GM19324 (cell line): ENCODE measurements at regions not wholly inside any gene's neighbourhood (a gene's known extent, or its start where the extent isn't known, plus 50 kb on each side); places are given as distances from the start of the nearest gene placed in this dataset.

Source experiments
- ATAC-seq: cut with Tn5 transposase; IDR thresholded peaks from one replicate; pipeline ENCODE4 v1.9.1; 2021; ENCODE audit warnings: mild to moderate bottlenecking, moderate library complexity; ENCODE audit not compliant: unreplicated experiment, low FRiP score

DNA sequence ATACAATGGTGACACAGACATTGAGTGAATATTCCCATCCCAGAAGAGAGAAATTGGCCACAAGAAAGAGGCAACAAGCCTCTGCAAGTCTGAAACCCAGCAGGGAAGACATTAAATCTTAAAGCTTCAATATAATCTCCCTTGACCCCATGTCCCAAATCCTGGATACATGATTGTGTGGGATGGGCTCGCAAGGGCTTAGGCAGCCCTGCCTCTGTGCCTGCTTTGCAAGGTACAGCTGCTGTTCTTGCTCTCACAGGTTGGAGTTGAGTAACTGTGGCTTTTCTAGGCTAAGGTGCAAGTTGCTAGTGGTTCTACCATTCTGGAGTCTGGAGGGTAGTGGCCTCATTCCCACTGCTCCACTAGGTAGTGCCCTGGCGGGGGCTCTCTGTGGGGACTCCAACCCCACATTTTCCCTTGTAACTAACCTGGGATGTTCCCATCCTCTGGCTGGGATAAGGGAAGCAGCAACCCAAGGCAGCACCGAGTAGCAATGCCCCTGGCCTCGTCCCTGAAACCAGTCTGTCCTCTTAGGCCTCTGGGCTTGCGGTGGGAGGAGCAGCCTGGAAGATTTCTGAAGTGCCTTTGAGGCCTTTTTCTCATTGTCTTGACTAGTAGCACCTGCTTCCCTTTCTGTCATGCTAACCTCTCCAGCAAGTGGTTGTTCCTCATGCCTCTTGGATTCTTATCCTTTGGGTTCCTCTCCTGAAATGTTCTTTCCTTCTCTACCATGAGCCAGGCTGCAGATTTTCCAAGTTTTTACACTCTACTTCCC lies 90.0 kb downstream of the FAM174B start:
- no peak for ATAC-seq

DNA sequence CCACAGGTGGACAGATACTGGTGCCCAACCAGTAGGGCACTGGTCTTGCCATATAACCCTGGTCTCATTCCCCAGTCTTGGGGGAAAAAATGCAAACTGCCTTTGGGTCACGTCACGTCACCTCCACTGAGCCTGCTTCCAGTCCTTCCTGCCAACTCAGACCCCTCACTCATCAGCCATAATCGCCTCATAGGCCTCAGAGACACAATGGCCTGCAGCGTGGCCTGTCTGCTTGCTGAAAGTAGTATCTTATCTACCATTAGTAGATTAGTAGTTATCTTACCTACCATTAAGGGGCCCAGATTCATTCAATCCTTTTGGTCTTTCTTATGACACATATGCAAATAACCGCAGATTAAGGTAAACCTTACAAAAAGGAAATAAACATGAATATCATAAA lies 93.8 kb downstream of the FAM174B start:
- no peak for ATAC-seq

DNA sequence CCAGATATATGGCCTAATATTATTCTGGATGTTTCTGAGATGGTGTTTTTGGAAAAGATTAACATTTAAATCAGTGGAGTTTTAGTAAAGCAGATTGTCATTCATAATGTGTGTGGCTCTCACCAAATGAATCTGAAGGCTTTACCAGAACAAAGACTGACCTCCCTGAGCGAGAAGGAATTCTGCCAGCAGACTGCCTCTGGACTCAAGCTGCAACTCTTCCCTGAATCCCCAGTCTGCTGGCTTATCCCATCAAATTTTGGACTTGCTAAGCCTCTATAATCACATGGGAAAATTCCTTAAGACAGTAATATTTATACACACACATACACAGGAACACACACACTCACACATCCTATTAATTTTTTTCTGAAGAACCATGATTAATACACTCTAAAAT lies 102.3 kb downstream of the FAM174B start:
- ATAC-seq, result no peak

DNA sequence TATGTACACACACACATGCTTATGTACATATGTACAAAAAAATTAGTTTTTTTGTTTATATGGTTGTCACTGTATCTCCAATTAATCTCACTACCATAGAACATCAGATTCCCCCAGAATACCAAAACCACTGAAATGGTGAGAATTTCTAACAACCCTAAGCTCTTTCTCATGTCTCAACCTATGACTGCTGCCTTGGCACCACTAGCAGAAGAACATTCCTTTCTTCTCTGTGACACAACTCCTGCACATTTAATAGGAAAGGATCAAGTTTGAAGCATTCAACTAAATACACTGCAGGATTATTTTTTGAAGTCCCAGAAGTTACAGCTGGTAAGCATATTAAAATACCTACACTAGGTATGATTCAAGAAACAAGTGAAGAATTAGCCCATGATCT lies 109.6 kb downstream of the FAM174B start:
- ATAC-seq, result no peak

DNA sequence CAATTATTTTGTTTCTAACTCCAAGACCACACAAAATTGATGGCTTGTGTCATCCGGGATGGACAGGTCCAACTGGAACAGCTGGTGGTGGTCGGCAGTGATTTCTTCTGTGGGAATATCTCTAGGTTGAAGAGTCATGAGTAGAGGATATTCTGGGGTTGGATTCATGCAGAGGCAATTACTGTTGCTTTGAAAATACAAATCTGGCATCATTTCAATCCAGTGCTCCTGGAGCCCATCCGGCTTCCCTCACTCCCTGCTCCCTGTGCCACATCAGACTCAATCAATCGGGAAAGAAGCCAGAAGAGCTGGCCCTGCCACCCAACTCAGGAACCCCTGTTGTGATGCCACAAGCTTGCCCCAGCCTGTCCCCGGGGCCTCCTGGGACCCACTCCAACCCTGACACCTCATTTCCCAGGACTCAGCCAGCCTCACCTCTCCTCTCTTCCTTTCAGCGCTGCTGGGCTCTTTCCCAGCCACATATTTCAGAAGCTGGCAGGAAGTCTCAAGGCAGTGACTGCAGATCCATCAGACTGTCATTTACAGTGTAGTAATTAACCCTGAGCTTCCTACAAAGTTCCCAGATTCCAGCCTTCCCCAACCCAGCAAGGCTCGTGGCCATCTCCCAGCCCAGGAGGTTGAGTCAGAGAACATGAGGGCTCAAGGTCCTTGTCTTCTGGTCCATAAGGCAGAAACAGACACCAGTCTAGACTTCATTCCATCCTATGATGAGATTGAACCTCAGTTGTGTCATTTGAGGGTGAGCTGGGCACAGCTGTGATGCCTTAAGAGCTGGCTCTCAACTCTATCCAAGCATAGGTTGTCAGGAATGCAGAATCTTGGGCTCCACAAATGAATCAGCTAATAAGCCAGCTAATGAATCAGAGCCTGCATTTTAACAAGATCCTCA lies 114.0 kb downstream of the FAM174B start:
- ATAC-seq, result no peak

DNA sequence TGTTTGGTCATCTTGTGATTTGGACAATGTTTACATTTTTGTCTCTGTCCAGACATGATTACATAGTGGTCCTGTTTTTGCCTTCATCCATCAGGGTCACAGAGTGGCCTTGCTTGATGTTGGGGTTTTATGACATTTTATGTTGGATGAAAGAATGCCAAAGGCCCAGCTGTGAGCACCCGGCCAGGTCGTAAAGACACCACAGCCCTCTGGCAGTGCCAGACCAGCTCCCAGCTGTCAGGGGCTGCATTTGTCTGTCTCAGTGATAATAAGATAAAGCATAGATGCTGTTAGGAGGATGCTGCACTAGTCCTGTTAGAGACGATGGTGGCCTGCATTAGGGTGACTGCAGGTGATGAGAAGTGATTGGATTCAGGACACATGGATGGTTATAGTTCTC lies 117.5 kb downstream of the FAM174B start:
- no peak for ATAC-seq

DNA sequence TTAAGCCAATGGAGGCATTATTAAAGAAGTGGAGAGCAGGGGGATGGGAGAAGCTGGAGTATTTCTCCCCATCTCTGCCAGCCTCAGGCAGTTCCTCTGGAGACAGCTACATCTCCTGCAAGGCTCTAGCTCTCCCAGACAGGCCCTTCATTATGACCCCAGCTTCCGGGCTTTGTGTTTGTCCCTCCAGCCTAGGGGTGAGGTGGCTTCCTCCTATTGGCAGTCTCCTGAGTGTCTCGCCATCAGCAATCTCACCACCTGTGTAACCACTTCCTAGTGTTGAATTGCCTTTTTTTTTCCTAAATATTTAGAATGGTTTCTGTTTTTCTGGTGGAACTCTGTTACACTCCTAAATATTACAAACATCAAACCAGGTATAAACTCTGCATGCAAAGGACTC lies 122.3 kb downstream of the FAM174B start:
- no peak for ATAC-seq

DNA sequence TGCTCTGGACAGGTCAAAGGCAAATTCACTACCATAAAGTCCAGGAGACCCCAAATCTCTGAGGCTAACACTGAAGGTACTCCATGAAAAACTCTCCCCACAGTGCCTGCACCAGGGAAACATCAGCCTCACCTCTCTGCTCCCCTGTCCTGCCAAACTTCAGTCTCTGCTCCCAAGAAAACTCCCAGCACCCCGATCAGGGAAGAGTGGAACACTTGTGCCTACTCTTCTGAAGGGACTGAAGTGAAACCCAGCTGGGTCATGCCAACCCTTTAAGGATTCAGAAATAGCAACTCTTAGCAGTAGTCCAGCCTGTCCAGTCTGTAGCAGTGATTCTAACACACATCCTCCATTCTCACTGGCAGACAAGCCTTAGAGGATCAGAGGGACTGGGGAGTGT lies 124.2 kb downstream of the FAM174B start:
- ATAC-seq, result no peak

DNA sequence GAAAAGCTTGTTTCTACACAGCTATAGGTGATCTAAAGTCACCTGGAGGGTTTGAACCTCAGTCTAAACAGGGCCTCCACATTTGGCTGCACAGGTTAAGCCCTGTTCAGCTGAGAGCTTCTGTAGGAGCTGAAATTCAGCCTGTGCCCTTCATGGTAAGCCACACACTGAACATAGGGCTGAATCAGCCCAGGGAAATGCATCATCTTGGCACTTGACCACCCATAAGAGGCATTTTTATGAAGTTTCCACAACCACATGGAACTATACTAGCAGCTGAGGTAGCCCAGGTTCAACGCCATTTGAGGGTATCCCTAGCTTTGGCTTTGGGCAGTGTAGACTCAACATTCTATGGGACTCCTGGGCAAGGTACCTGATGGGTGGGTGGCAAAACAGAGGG lies 126.8 kb downstream of the FAM174B start:
- no peak for ATAC-seq

DNA sequence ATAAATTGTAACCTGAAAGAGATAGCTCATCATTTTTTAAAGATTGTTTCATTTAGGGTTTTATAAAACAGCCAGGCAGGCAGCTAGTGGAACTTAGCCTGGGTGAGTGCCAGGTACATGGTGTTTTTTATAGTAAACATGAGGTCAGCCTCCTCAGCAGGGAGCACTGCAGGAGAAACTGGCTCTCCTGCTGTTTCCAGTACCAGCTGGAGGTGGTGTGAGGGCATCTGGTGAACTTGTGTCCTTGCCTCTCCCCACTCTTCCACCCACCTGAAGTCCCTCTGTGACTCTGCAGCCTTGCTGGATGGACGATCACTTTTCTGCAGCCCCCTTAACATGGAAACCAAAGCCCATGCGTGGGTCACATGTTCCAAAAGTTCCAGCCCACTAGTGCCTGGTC lies 128.4 kb downstream of the FAM174B start:
- no peak for ATAC-seq

DNA sequence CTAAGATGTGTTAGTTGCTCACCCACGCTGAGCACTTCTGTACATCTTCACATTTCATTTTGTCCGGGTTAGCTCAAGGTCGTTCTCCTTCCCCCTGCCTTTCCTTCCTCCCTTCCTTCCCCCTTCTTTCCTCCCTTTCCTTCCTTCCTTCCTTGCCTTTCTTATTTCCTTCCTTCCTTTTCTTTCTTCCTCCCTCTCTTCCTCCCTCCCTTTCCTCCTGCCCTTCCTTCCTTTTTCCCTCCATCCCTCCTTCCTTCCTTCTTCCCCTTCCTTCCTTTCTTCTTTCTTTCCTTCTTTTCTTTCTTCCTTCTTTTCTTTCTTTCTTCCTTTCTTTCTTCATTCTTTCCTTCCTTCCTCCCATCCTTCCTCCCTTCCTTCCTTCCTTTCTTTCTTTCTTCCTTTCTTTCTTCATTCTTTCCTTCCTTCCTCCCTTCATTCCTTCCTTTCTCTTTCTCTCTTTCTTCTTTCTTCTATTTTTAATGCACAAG lies 129.8 kb downstream of the FAM174B start:
- ATAC-seq, result no peak

DNA sequence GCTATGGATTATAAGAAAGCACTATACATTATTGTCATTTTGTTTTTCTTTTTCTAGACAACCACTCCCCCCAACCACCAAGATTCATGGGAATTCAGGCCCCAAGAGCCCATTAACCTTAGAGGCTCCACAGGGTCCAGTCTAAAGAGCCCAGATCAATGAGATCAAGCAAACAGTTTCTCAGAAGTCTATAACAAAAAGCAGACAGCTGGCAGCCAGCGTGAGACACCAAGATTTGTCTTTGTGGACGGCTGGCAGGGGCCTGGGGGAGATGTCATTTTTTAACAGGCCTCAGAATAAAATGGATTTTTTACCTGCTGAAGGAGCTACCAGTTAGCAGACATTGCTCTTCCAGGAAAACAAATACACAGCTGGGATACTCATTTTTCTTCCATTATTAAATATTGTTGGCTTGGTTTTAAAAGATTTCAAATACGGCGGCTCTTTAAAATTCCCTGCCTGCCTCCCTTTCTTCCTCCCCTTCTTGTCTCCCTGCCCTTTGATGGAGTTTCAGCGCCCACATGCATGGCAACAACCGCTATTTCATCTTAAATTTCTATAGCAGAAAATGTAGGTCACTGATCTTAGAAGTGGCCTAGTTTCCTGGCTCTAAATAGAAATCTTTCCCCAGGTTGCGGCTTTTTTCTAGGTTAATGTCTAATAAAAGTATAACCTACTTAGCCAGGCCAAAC lies 130.6 kb downstream of the FAM174B start:
- no peak for ATAC-seq

DNA sequence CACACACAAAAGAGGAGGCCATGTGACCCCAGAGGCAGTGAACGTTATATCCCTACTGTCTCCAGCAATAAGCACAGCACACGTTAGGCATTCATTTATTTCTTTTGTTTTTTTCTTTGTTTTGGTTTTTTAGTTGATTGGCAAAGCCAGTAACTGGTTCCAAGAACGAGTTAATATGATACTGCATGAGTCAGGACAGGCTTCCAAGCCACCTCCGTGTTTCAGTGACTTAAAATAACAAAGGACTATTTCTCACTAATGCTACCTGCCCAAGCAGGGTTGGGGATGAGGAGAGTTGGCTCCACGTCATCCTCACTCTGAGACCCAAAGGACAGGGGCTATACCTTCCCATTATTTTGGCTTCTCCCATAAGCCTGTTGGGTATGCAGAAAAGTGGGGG lies 130.5 kb downstream of the ST8SIA2 start:
- no peak for ATAC-seq

DNA sequence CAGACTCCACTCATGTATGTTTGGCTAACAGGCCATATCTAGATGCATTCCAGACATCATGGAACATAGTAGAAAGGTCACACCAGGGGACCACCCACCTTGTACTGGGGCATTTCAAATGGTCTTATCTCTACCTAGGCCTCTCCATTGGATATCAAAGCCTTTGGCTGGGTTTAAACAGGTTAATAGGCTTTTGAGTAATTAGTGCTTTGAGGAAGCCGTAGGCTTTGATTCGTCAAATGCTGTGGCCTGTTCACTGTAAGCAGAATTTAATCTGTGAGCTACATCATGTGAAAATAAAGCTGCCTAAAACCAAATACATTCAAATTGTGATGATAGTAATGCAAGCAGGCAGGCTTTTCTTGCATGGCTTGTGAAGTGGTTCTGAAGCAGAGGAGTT lies 129.5 kb downstream of the ST8SIA2 start:
- ATAC-seq, result no peak

DNA sequence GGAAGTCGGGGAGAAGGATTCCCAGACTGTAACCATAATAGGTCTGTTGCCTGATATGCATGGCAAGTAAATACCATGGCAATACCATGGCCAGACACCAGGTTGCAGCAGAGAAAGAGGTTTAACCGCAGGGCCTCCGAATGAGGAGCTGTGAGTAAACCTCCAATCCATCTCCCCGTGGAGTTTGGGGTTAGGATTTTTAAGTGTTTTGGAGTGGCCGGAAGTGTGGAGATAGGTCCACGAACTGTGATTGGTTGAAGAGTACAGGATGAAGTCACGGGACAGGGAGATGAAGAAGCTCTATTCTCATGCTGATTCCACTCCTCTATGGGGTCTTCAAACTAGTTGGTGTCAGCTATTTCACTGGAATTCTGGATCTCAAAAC lies 127.9 kb downstream of the ST8SIA2 start:
- ATAC-seq, result peak; percentile 79

DNA sequence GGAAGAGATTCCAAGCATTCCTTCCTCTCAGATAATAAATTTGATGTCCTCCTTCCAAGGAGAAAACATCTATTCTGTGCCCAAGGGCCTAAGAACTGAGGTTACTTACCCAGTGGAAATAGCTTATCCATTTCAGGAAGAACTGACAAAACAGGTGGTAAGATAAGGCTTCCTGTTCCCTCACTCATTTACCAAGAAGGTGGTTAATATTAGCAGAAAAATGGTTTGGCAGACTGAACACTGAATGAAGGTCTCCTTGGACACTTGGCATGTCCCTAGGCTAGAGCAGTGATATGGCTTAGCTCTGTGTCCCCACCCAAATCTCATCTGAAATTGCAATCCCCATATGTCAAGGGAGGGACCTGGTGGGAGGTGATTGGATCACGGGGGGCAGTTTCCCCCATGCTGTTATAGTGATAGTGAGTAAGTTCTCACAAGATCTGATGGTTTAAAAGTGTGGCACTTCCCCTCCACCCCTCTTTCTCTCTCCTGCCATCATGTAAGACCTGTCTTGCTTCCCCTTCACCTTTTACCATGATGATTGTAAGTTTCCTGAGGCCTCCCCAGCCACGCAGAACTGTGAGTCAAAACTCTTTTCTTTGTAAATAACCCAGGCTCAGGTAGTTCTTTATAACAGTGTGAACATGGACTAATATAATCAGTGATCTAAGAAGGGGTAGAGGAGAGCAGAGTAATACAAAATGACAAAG lies 127.4 kb downstream of the ST8SIA2 start:
- peak; percentile 37 for ATAC-seq

DNA sequence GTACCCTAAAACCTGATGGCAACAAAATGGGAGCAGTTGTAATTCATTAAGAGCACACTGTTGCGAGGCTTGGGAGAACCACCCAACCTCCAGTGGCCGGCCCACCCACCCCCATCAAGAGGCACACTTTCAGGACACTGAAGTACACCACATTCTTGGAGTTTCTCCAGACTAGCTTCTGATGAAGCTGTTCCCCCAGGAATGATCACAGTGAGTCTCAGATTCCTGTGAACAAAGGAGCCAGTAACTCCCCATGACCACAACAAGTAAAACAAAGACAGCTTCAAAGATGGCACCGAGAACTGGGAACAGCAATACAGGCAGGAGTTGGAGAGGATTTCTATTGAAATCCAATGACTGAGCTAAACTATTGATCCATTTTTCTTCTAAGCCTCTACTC lies 126.0 kb downstream of the ST8SIA2 start:
- ATAC-seq, result no peak
